NCI-H524 (cell line): ENCODE measurements at regions not wholly inside any gene's neighbourhood (a gene's known extent, or its start where the extent isn't known, plus 50 kb on each side); places are given as distances from the start of the nearest gene placed in this dataset.
A peak's percentile ranks its signal among the peaks of the same experiment; 100 is the strongest.
"Not testable (repeated sequence)": the region's sequence is repeated elsewhere in the genome, so short reads cannot be mapped to it uniquely, and the experiment has no call there.

Source experiments
- DNase-seq, 2 experiments: peaks; one replicate each; lab custom pipeline; 2025; lab: John Stamatoyannopoulos, UW

- DNase-seq, result no peak
Measured at GRCh38 chr11:126149759-126150625, 61.5 kb downstream of the RPUSD4 start.

GRCh38 chr11:126148317-126148716 is 63.1 kb downstream of the RPUSD4 start:
- no peak for DNase-seq

- no peak for DNase-seq
Measured at GRCh38 chr11:126147208-126148111, 64.0 kb downstream of the RPUSD4 start.

DNA sequence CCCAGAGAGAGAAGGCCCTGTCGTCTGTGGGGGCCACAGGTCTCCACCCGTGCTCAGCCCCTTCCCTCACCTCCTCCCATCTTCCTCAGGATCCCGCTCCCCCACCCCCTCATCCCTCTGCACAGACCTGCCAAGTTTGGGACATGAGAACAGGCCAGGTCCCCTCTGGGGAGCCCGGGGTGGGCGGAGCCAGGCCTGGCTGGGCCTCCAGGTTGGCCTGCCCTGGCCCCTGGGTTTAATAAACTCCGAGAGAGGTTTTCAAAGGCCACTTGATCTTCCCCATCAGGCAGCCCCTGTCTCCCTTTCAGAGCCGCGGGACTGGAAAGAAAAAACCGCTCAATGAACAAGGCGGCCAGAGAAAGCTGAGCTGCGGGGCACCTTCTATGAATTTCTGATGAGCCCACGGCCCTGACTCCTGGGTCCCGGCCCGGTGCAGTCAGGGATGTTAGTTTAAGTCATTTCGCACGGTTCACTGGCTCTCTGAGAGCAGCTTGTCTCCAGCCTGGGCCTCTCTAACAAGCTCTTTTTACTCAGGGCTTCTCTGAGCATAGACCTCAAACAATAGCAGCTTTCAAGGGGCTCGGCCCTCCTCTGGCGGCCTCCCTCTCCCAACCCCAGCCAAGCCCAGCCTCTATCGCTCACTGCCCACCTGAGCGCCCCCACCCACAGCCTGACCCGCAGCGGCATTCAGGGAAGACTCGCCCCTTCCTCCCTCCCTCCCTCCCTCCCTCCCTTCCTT is 64.8 kb downstream of the RPUSD4 start:
- peak; percentile 45 to 59 for DNase-seq

GRCh38 chr11:126145954-126146353 is 65.5 kb downstream of the RPUSD4 start:
- DNase-seq, result no peak

DNA sequence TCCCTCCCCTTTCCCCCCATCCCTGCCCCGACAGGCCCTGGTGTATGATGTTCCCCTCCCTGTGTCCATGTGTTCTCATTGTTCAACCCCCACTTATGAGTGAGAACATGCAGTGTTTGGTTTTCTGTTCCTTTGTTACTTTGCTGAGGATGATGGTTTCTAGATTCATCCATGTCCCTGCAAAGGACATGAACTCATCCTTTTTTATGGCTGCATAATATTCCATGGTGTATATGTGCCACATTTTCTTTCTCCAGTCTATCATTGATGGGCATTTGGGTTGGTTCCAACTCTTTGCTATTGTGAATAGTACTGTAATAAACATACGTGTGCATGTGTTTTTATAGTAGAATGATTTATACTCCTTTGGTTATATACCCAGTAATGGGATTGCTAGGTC is 68.0 kb downstream of the RPUSD4 start:
- not testable (repeated sequence) for DNase-seq

DNA sequence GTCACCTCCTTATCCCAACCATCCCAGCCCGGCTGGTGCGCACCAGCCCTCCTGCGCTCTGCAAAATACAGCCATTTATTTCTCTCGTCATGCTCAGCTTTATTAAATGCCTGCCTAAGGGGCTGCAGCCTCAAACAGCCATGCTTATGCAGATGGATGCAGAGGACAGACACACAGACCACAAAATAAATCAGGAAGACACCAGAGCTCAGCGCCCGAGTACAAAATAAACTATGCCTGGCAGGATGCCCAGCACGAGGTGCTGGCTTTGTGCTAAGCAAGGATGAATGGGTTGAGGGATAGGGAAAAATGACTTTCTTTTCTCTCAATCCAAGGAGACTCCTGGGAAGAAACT is 70.5 kb downstream of the RPUSD4 start:
- DNase-seq, result peak in 1 of 2 experiments; percentile 7

DNA sequence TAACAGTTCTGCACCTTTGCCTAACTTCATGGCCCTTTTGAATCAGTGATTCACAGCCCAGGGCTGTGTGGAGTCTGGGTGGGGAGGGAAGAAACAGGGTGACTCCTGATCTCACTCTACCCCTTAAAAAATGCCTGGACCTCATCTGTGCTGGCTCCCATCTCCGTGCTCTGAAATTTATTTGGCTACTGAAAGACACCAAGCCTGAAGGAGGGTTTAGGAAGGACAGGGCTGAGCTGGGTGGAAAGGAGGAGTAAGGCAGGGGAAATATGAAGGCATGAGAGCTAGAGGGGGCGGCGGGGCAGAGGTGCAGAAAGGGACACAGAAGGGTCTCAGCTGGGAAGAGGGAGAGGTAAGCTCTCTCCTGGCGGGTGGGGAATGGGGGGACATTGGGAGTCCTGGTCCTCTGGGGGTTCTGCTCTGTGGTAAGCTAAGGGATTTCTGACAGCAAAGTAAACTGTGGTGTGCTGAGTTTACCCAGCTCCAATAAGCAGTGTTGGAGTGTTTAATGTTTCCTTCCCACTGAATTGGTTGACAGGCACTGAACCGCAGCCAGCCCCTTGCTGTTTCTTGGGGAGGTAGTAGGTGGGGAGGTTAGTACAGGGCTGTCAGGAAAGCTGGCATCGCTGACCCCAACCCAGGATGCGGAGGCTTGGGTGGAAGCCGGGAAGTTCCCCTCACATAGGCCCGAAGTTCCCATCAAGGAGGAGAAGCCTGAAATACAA is 71.1 kb downstream of the RPUSD4 start:
- no peak for DNase-seq

- DNase-seq, result peak; percentile 31 to 61
Measured at GRCh38 chr11:126139111-126140091, 72.0 kb downstream of the RPUSD4 start.

- no peak for DNase-seq
Measured at GRCh38 chr11:126138636-126139035, 72.8 kb downstream of the RPUSD4 start.

DNA sequence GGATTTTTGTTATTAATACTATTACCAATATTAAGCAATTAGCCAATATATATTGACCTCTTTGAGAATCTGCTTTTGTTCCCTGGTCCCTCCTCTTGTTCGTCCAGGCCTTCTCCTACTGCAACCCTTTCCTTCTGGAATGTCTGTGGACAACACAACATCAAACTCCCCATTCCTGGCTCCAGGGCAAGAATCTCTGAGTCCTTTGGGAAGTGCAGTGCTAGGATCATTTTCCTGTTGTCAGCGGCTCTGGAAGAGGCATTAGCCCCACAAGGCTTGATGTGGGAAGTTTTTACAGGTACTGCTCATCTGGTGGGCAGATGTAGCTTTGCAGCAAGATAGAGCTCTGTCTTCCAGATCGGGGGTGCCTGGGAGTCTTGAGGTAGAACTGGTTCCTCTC is 74.3 kb downstream of the RPUSD4 start:
- DNase-seq, result no peak

- DNase-seq, result no peak
Measured at GRCh38 chr11:126136507-126136906, 73.8 kb upstream of the CDON start.

DNA sequence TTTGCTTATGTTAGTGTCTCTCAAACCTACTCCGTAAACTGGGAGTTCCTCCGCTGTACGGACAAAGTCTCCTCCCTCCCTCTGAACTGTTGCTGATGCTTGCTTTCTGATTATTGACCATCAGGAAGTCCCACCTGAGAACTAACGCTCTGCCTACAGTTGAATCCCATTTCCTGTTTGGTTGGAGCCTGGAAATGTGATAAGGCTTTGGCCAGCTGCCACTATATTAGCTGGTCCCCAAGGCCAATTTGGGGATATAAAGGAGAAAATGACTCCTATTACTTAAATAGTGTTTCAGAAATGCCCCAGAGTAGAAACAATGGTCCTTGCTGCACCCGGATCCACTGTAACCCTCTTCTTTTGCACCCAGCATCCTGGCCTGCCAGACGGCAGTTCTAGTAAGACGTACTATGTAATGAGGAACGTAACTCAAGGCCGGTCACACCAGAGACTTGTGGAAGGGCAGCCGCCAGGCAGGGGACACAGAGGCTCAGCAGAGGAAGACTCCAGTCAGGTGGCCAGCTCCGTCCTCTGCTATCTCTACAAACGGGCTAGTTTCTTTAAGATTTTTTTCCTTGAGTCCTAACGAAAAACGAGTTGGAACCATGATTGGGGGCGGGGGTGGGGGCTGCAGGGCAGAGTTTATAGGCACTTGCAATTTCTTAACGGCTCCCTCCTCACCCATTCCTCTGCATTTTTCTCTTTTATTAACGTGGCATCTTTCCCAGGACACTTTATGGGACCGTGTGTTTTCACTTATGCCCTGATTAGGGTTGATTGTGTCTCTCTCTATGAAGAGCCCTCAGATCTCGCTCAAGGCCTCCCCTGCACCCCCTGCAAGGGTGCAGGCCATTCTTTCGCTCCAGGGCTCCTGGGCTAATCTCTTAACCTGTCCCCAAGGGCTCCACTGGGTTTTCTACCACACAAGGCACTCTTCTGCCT is 72.8 kb upstream of the CDON start:
- DNase-seq, result no peak

DNA sequence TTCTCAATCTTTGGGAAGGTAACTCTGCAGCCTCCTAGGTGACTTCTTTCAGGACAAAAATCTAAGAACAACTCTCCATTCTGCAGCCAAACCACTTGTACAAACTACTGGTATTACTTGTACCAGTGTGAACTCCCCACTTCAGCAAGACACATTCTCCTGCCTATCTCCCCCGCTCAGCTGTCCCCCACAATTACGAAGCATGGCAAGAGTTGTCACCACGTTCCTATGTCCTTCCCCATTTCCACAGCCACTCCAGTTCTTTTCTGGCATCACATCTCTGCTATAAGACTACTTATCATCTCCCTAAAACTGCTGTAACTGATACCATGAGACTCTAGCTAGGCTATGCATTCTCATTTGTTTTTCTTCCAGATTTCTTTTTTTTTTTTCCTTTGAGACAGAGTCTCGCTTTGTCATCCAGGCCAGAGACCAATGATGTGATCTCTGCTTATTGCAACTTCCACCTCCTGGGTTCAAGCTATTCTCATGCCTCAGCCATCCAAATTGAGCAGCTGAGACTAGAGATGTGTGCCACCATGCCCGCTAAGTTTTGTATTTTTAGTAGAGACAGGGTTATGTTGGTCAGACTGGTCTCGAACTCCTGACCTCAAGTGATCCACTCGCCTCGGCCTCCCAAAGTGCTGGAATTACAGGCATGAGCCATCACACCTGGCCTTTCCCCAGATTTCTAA is 71.9 kb upstream of the CDON start:
- no peak for DNase-seq

DNA sequence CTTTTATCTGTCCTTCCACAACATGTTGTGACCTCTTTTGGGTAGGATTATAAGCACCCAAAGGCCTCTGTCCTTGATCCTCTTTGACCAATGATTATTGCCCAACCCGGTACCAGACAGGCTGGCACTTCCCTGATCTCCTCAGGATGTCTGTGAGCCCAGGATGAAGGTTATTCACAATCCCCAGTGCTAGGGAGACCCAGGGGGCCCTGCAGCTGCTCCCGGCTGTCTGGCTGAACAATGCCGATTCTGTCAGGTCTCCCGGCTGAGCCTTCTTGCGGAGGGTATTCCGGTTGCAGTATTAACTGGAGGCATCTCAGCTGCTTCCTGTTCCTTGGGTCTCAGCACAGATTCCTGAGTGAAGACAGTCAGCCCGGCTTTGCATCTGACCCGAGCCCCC is 71.2 kb upstream of the CDON start:
- no peak for DNase-seq

GRCh38 chr11:126132319-126132718 is 69.7 kb upstream of the CDON start:
- DNase-seq, result no peak

DNA sequence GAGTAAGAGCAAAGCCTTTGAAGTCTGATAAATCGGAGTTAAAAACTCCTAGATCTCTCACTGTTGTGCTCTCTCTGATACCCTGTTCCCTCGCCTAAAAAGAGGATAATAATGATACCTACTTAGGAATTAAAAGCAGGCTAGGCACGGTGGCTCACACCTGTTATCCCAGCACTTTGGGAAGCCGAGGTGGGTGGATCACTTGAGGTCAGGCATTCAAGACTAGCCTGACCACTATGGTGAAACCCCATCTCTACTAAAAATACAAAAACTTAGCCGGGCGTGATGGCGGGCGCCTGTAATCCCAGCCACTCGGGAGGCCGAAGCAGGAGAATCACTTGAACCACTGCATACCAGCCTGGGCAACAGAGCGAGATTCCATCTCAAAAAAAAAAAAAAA is 68.1 kb upstream of the CDON start:
- peak in 1 of 2 experiments; percentile 59 for DNase-seq
